ENCODE measurements at regions not wholly inside any gene's neighbourhood (a gene's known extent, or its start where the extent isn't known, plus 50 kb on each side); places are given as distances from the start of the nearest gene placed in this dataset.

DNA sequence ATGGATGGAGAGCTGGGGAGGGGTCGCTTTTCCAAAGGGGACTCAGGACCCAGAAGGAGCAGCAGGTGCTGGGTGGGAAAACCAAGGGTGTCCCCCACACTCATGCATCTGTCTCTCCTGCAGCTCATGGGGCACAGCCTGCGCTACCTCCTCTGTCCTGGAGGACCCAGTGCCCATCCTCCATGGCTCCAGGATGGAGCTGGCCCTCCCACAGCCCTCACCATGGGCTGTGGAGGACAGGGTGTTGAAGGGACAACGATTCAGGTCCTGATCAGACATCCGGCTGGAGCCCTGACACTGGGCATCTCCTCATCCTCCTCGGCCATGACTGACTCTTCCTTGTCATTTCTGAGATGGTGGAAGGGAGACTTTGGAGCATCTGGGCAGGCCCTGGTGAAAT, 97.9 kb upstream of the SULF2 start:
- H3K4me3 Mint-ChIP-seq (ENCODE audit: low read depth) = no peak overlapping the region
- H3K36me3 Mint-ChIP-seq (ENCODE audit: insufficient read depth) = no peaks in the 10 kb centered on the region
- H3K27me3 Mint-ChIP-seq = peaks cover 9% of the 10 kb centered on the region
- DNase-seq (ENCODE audit: low spot score, unreplicated experiment) = no peak
- no peak for TF ChIP-seq CTCF (IDR thresholded peaks at IDR 0.05; ENCODE audit: unreplicated experiment)
- H3K27ac Mint-ChIP-seq = no peak overlapping the region
- H3K9me3 Mint-ChIP-seq (ENCODE audit: low read depth) = no peaks in the 10 kb centered on the region
- peaks cover 11% of the 10 kb centered on the region for H3K4me1 Mint-ChIP-seq (ENCODE audit: low read depth)

DNA sequence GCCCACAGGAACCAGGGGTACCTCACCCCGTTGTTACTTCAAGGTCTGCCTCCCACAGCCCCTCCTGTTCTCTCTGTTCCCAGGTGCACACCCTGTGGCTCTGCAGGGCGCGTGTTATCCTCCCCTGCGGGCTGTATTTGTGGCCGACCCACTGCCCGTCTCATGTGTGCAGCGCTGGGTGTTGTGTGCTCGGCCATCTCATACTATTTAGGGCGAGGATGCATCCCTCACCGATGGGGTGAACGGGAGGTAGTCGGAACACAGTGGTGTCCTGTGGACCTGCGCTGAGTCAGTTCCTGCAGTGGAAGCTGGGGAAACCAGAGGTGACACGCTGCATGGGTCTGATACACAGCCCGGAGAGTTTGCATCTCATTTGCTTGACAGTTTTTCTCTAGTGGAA, 94.5 kb upstream of the SULF2 start:
- H3K9me3 Mint-ChIP-seq (ENCODE audit: low read depth) = no peaks in the 10 kb centered on the region
- H3K36me3 Mint-ChIP-seq (ENCODE audit: insufficient read depth) = no peaks in the 10 kb centered on the region
- no peak for TF ChIP-seq CTCF (IDR thresholded peaks at IDR 0.05; ENCODE audit: unreplicated experiment)
- peaks cover 2% of the 10 kb centered on the region for H3K4me1 Mint-ChIP-seq (ENCODE audit: low read depth)
- DNase-seq (ENCODE audit: low spot score, unreplicated experiment) = no peak
- peaks cover 16% of the 10 kb centered on the region for H3K27me3 Mint-ChIP-seq
- H3K27ac Mint-ChIP-seq = peak overlapping the region; percentile 83
- no peak overlapping the region for H3K4me3 Mint-ChIP-seq (ENCODE audit: low read depth)

DNA sequence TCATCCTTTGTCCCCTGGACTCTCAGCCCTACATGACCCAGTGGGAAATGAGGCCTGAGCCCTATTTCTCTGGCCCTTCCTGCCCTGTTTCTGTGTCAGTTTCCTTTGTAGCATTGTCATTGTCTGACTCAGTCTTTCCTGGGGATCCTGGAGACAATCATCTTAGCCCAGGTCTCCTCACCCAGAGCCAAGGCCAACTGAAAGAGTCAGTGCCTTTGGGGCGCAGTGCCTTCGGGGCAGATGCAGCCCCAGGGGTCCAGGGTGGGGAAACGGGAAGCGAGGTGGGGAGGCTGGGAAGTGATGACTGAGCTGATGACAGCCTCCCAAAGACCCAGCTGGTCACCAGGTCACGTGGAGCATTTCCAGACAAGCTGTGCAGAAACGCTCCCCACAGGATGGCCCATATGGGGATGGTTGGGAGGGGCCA, 93.3 kb upstream of the SULF2 start:
- TF ChIP-seq CTCF (IDR thresholded peaks at IDR 0.05; ENCODE audit: unreplicated experiment) = no peak
- H3K27me3 Mint-ChIP-seq = peaks cover 14% of the 10 kb centered on the region
- DNase-seq (ENCODE audit: low spot score, unreplicated experiment) = no peak
- no peak overlapping the region for H3K4me3 Mint-ChIP-seq (ENCODE audit: low read depth)
- no peaks in the 10 kb centered on the region for H3K9me3 Mint-ChIP-seq (ENCODE audit: low read depth)
- peaks cover 2% of the 10 kb centered on the region for H3K4me1 Mint-ChIP-seq (ENCODE audit: low read depth)
- no peaks in the 10 kb centered on the region for H3K36me3 Mint-ChIP-seq (ENCODE audit: insufficient read depth)
- no peak overlapping the region for H3K27ac Mint-ChIP-seq

- no peaks in the 10 kb centered on the region for H3K36me3 Mint-ChIP-seq (ENCODE audit: insufficient read depth)
- H3K27ac Mint-ChIP-seq = no peak overlapping the region
- peaks cover 8% of the 10 kb centered on the region for H3K4me1 Mint-ChIP-seq (ENCODE audit: low read depth)
- TF ChIP-seq CTCF (IDR thresholded peaks at IDR 0.05; ENCODE audit: unreplicated experiment) = no peak
- H3K4me3 Mint-ChIP-seq (ENCODE audit: low read depth) = no peak overlapping the region
- no peaks in the 10 kb centered on the region for H3K9me3 Mint-ChIP-seq (ENCODE audit: low read depth)
- DNase-seq (ENCODE audit: low spot score, unreplicated experiment) = no peak
- peaks cover 14% of the 10 kb centered on the region for H3K27me3 Mint-ChIP-seq
Measured at GRCh38 chr20:47876311-47877088, 91.2 kb upstream of the SULF2 start.

- no peak for TF ChIP-seq CTCF (IDR thresholded peaks at IDR 0.05; ENCODE audit: unreplicated experiment)
- H3K36me3 Mint-ChIP-seq (ENCODE audit: insufficient read depth) = no peaks in the 10 kb centered on the region
- no peak overlapping the region for H3K4me3 Mint-ChIP-seq (ENCODE audit: low read depth)
- DNase-seq (ENCODE audit: low spot score, unreplicated experiment) = no peak
- H3K4me1 Mint-ChIP-seq (ENCODE audit: low read depth) = peaks cover 9% of the 10 kb centered on the region
- H3K27me3 Mint-ChIP-seq = peaks cover 14% of the 10 kb centered on the region
- H3K27ac Mint-ChIP-seq = no peak overlapping the region
- no peaks in the 10 kb centered on the region for H3K9me3 Mint-ChIP-seq (ENCODE audit: low read depth)
Measured at GRCh38 chr20:47875297-47876025, 90.2 kb upstream of the SULF2 start.

Data from progenitor cell of endocrine pancreas (in vitro differentiated cells).